K562 (cell line): ENCODE measurements at regions not wholly inside any gene's neighbourhood (a gene's known extent, or its start where the extent isn't known, plus 50 kb on each side); places are given as distances from the start of the nearest gene placed in this dataset.

Experiments used
- ATAC-seq: fragments of 200-7000 bp; cut with Tn5 transposase; 3 replicates; pipeline ENCODE4 v1.9.1; 2020; ENCODE audit warnings: moderate library complexity
- BruUV-seq: library from RNA; stranded (reverse); fragments of 400-500 nt; replicated peaks from 2 replicates; lab custom pipeline; 2021; lab: Mats Ljungman, UMichigan
- CTCF ChIA-PET: fragments of 300-600 bp; formaldehyde crosslinking; extraction: SDS; loops from one replicate; lab custom pipeline; 2021; ENCODE audit warnings: low intra/inter-chr PET ratio; lab: Yijun Ruan, JAX
- POLR2A ChIA-PET: fragments of 300-600, 350-650 bp; sonication (Branson Sonifier 250); formaldehyde crosslinking; extraction: SDS; loops from one replicate; lab custom pipeline; 2021; ENCODE audit warnings: antibody characterized with exemption, inconsistent platforms; lab: Yijun Ruan, JAX
- DNase-seq, 4 experiments: peaks; one replicate each; pipeline versions ENCODE4 v3.0.0 to v3.0.0-alpha.2; 2011 to 2018; ENCODE audit warnings: low spot score in 3 of 4, mixed read lengths in 3 of 4; ENCODE audit errors: extremely low read depth in 1 of 4
- FAIRE-seq: peaks from 2 replicates; lab custom pipeline; 2011; peaks lifted over from hg19 to GRCh38; lab: Jason Lieb, UNC
- H2AFZ ChIP-seq: 2 replicates; pipeline ENCODE4 v1.6.0; 2011; ENCODE audit warnings: low read depth, low read length, control low read depth, inconsistent platforms
- H3K27ac ChIP-seq: fragments of 200-600 bp; 3 replicates; pipeline ENCODE4 v1.8.0; 2011; ENCODE audit warnings: low read depth, mild to moderate bottlenecking, control low read depth, inconsistent platforms, low read length, moderate library complexity, mixed read lengths; ENCODE audit errors: extremely low read depth
- H3K27me3 ChIP-seq, 2 experiments: fragments of 300-600 bp in 1 of 2; 2 replicates in 1 of 2; 3 replicates in 1 of 2; pipeline versions ENCODE4 v1.6.0 to v1.8.0; 2011; ENCODE audit warnings: inconsistent platforms in 2 of 2, low read length in 2 of 2, mild to moderate bottlenecking in 1 of 2, mixed read lengths in 1 of 2, moderate library complexity in 1 of 2; ENCODE audit not compliant: control insufficient read depth in 2 of 2, insufficient read depth in 2 of 2
- H3K36me3 ChIP-seq: fragments of 300-600 bp; 3 replicates; pipeline ENCODE4 v1.8.0; 2011; ENCODE audit warnings: mild to moderate bottlenecking, low read length, inconsistent platforms; ENCODE audit not compliant: control insufficient read depth, insufficient read depth
- H3K4me1 ChIP-seq, 2 experiments: fragments of 200-600 bp in 1 of 2; replicated peaks in 1 of 2; 2 replicates in 1 of 2; 3 replicates in 1 of 2; pipeline versions ENCODE4 v1.5.1 to v1.8.0; 2011; ENCODE audit warnings: inconsistent platforms in 2 of 2, low read length in 2 of 2, mild to moderate bottlenecking in 1 of 2, mixed read lengths in 1 of 2, moderate library complexity in 1 of 2; ENCODE audit not compliant: control insufficient read depth in 2 of 2, insufficient read depth in 2 of 2
- H3K4me2 ChIP-seq: 2 replicates; pipeline ENCODE4 v1.6.1; 2011; ENCODE audit warnings: low read length, control low read depth, inconsistent platforms, mixed read lengths; ENCODE audit not compliant: insufficient read depth
- H3K4me3 ChIP-seq: fragments of 200-600 bp; sonication (generic), shearing (Covaris generic); 2 replicates; pipeline ENCODE4 v1.5.1; 2016; ENCODE audit warnings: control low read depth, inconsistent platforms
- H3K79me2 ChIP-seq: fragments of 200-600 bp; 3 replicates; pipeline ENCODE4 v1.8.0; 2011; ENCODE audit warnings: low read length, inconsistent platforms; ENCODE audit not compliant: control insufficient read depth, insufficient read depth
- H3K9ac ChIP-seq, 2 experiments: 2 replicates each; pipeline versions ENCODE4 v1.6.0 to v1.6.1; 2011; ENCODE audit warnings: low read depth in 2 of 2, low read length in 2 of 2, control low read depth in 1 of 2, inconsistent platforms in 1 of 2, mild to moderate bottlenecking in 1 of 2, mixed read lengths in 1 of 2; ENCODE audit not compliant: insufficient read depth in 1 of 2
- H3K9me1 ChIP-seq: one replicate; pipeline ENCODE4 v1.6.0; 2011; ENCODE audit warnings: inconsistent platforms, mild to moderate bottlenecking, low read length, moderate library complexity; ENCODE audit not compliant: control insufficient read depth, insufficient read depth
- H3K9me3 ChIP-seq: replicated peaks from 2 replicates; pipeline ENCODE4 v1.5.1; 2011; ENCODE audit warnings: low read depth, low read length, inconsistent platforms; ENCODE audit not compliant: control insufficient read depth, insufficient read depth
- H4K20me1 ChIP-seq: replicated peaks from 2 replicates; pipeline ENCODE4 v1.6.1; 2011; ENCODE audit warnings: low read length, inconsistent platforms, mixed read lengths; ENCODE audit not compliant: control insufficient read depth, insufficient read depth
- BRD9 ChIP-seq: fragments of 450-650 bp; IDR thresholded peaks from 2 replicates; pipeline ENCODE4 v1.6.1; 2018; ENCODE audit warnings: low read depth; ENCODE audit not compliant: partially characterized antibody
- DMBX1 ChIP-seq: fragments of 250-450 bp; sonication (Bioruptor Pico); IDR thresholded peaks from 2 replicates; pipeline ENCODE4 v1.8.0; 2022; ENCODE audit warnings: inconsistent platforms, mild to moderate bottlenecking, moderate library complexity, borderline replicate concordance
- EP400 ChIP-seq: fragments of 450-650 bp; IDR thresholded peaks from 2 replicates; pipeline ENCODE4 v1.6.1; 2017; ENCODE audit warnings: antibody characterized with exemption, mild to moderate bottlenecking, moderate library complexity
- SETDB1 ChIP-seq: IDR thresholded peaks from one replicate; pipeline ENCODE4 v1.6.1; 2012; ENCODE audit warnings: low read length, control low read depth, inconsistent platforms
- THRB ChIP-seq: fragments of 450-650 bp; formaldehyde crosslinking; conservative IDR thresholded peaks from 2 replicates; pipeline ENCODE4 v1.4.0; 2022; ENCODE audit warnings: mild to moderate bottlenecking, missing genetic modification characterization
- ZMIZ1 ChIP-seq, 2 experiments: fragments of 150-350 bp in 1 of 2; IDR thresholded peaks; 2 replicates each; pipeline ENCODE4 v1.6.1; 2012 to 2016; ENCODE audit warnings: low read depth in 2 of 2, low read length in 2 of 2, mild to moderate bottlenecking in 1 of 2, moderate library complexity in 1 of 2
- ZNF75A ChIP-seq: fragments of 450-650 bp; formaldehyde crosslinking; IDR thresholded peaks from 2 replicates; pipeline ENCODE4 v1.4.0; 2020; ENCODE audit warnings: mild to moderate bottlenecking
- ZNF766 ChIP-seq: fragments of 200-800 bp; sonication (Bioruptor generic); conservative IDR thresholded peaks from 2 replicates; pipeline ENCODE4 v1.6.1; 2016; ENCODE audit warnings: missing genetic modification characterization, missing compliant biosample characterization
- WGBS: fragments of 100-300 bp; shearing (Covaris generic); methylation state at CpG from one replicate; pipeline ENCODE4 v1.1.6; 2016; ENCODE audit warnings: low coverage, mixed read lengths; ENCODE audit not compliant: insufficient coverage; ENCODE audit errors: missing lambda C conversion rate; 5-methylcytosine and 5-hydroxymethylcytosine counted together
- in situ Hi-C: fragments of 300-500 bp; cut with MboI; formaldehyde crosslinking; loops from 4 replicates; pipeline ENCODE4 v1.15.0; 2018; ENCODE audit warnings: inconsistent platforms, mixed read lengths
- intact Hi-C: fragments of 100-400 bp; cut with micrococcal nuclease; formaldehyde crosslinking; loops from 2 replicates; pipeline ENCODE4 v1.14.2; 2022

GRCh38 chr3:43789028-43789427, 98.3 kb downstream of the ABHD5 start (continued):
- TF ChIP-seq DMBX1 (CRISPR knock-in tag), result no peak
- TF ChIP-seq, all 486 proteins: peak for 0

GRCh38 chr3:43790060-43790459, 99.3 kb downstream of the ABHD5 start:
- FAIRE-seq, result no peak
- Histone ChIP-seq H3K9me1 (no peaks in the 10 kb centered on the region), H3K4me2 (no peak overlapping the region), H3K4me3 (no peak overlapping the region), H3K4me1 (no peaks in the 10 kb centered on the region), H3K27ac (no peak overlapping the region), H3K79me2 (no peaks in the 10 kb centered on the region), H3K27me3 (peaks cover 42 to 85% of the 10 kb centered on the region in 2 experiments), H3K9me3 (no peaks in the 10 kb centered on the region), H3K9ac (no peak overlapping the region), H3K36me3 (no peaks in the 10 kb centered on the region), H2AFZ (no peak overlapping the region), H4K20me1 (0 out of 2 replicates have a peak, but pooled peaks cover 4% of the 10 kb centered on the region)
- no peak for TF ChIP-seq ZMIZ1 (IDR thresholded peaks at IDR 0.05; ENCODE audit: low read depth in 2 of 2, low read length in 2 of 2)
- no peak for TF ChIP-seq ZNF75A (CRISPR knock-in tag)
- TF ChIP-seq EP400, result no peak
- TF ChIP-seq SETDB1, result no peak
- TF ChIP-seq ZNF766 (CRISPR knock-in tag), result no peak
- no peak for TF ChIP-seq THRB
- no peak for TF ChIP-seq BRD9
- ChIA-PET CTCF (interaction anchor here (0.6 kb wide), 1 partner anchor 23 kb away, joined by 3 read pairs; no protein-coding TSS in a partner anchor), POLR2A (no interaction called here)
- no peak for DNase-seq
- BruUV-seq, result no TSS peak
- in situ Hi-C loops, result no loop called here
- 3% methylated on average over 5 of the region's 5 CpGs for WGBS
- ATAC-seq, result no peak
- intact Hi-C loops, result no loop called here
